ENCODE measurements at regions not wholly inside any gene's neighbourhood (a gene's known extent, or its start where the extent isn't known, plus 50 kb on each side); places are given as distances from the start of the nearest gene placed in this dataset.

- no peak for DNase-seq
Measured at GRCh38 chr20:37643400-37643799, 50.4 kb upstream of the CTNNBL1 start.

DNA sequence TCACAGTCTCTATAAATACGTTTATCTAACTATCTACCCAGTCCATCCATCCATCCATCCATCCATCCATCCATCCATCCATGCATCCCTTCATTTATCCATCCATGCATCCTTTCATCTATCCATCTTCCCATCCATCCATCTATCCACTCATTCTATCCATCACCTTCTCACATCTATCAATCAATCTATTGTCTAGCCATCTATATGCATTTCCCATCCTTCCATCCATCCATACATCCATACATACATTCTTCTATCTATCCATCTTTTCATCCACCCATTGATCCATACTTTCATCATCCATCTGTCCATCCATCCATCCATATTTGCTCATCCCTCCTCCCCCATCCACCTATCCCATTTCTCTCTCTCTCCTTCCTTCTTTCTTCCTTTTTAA, 51.6 kb upstream of the CTNNBL1 start:
- no peak for DNase-seq

DNA sequence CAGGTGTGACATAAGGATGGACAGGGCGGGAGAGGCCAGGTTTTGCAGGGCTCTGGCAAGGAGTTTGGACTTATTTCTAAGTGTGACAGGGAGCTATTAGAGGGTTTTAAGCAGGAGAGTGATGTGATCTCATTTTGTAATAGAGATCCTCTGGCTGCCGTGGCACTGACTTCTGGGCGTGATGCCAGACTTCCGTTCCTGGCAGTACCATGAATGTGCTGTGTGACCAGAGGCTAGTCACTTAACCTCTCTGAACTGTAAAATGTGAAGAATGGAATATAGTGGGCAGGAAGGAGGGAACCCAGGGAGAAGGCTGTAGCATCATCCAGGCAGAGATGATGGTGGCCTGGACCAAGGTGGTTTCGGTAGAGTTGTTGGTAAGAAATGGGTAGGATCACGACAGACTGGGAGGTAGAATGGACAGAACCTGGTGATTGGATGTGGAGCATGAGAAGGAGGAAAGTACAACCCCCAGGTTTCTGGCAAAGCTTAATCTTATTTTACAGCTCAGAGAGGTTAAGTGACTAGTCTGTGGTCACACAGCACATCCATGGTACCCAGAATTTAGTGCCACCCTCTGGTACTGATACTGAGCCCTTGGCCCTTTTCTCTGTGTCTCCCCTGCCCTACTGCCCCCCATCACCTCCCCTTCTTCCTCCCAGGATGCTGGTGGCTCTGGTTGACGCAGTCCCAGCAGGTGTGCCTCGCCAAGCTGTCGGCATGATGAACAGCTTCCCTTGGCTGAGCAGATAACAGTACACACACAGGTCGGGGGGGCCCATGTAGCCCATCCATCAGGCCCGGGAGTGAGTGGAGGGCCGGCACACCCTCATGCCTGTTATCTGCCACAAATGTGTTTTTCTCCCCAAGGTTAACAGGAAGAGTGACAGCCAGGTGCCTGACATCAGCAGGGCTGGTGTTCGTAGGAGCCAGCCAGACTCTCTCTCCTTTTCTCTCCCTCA, 52.9 kb upstream of the CTNNBL1 start:
- no peak for DNase-seq

- no peak for DNase-seq
Measured at GRCh38 chr20:37638527-37638926, 55.3 kb upstream of the CTNNBL1 start.

- DNase-seq = no peak
Measured at GRCh38 chr20:37636977-37637376, 56.9 kb upstream of the CTNNBL1 start.

DNA sequence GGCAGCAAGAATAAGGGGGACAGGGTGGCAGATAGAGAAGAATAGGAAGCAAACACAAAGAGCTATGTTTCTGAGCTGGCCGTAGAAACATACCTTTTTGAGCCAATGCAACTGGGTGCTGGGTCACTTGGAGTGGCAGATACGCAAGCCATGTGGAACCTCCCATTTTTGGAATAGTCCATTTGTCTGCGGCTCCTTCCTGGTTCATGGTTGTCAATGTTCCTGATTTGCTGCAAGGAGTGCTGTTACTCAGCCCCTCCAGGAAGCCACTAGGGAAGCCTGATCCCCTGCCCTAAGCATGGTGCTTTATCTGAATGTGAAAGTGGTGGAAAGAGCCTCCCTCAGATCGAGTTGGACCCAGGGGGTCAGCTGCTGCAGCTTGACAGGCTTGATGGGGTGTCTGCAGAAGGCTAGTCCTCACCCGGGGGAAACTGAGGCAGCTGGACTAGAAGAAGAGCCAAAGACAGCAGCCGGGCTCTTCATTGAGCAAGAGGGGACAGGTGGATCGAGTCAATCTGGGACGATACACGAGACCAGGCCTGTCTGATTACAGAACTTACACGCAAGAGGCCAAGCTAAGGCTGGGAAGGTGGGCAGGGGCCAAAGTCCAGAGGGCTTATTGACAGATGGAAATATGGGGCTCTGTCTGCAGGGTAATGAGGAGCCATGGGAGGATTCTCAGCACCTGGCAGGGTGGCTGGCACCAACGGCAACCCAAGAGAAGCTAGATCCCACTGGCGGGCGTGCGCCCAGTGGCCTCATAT, 57.4 kb upstream of the CTNNBL1 start:
- DNase-seq = no peak

DNA sequence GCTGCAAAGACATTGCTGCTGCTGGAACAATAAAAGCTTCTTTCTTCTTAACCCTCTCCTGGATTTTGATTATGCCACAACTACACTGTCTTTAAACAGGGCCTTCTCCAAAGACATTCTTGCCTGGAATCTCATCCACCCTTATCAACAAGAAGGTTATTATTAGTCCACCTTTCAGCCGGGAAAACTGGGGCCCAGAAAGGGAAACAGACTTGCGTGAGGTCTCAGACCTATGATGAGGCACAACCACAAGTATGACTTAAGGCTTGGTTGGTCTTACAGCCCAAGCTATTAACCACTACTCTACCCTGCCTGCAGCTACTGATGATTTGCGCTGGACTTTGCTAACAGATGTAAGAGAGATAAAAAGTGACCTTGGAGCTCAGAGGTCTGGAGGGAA, 62.8 kb upstream of the CTNNBL1 start:
- DNase-seq = no peak

DNA sequence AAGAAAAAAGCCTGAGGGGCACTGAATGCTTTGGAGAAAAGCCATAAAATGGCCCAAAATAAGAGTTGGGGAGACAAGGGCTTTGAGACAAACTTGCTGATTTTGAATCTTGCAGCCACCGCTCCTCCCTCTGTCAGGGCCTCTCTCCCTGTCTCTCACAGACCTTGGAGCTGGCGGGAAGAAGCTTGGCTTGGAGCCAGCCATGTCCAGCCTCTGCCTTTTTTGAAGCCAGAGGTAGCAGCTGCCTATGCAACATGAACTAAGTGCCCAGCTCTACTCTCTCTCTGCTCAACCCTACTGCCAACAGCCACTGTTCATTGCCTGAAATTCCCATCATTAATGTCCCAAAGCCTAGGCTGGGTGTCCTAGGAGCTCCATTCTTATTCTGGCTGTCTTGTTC, 63.7 kb upstream of the CTNNBL1 start:
- DNase-seq = no peak

- no peak for DNase-seq
Measured at GRCh38 chr20:37627767-37628130, 66.1 kb upstream of the CTNNBL1 start.

DNA sequence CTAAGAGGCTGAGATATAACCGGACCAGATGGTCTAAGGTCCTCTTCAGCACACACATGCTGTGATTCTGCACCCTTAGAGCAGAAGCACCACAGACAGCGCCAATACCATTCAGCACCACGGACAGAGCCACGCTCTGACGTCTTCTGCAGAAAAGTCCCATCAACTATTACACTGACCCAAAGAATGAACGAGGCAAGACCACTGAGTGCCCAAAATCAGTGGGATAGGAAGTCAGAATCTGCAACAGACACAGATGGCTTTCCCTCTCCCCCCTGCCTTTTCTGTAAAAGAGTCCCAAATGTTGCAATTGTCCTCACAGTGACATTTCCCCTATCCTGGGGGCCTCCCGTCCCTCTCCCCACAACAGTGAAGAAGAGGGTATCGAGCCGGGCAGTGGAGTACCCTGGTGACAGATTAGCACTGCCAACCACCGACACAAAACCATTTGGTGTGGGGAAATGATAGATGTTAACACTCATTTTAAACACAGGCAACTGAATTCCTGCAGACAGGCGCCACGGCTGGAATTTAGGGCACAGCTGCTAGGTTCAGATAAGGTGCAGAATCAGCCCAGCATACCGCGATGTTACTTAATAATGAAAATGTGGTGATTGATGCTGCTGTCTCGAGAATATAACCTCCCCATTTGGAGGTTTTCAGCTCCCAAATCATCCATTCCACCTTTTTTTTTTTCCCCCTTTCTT, 66.6 kb upstream of the CTNNBL1 start:
- DNase-seq = peak; percentile 2

- no peak for DNase-seq
Measured at GRCh38 chr20:37624963-37625362, 68.9 kb upstream of the CTNNBL1 start.

DNA sequence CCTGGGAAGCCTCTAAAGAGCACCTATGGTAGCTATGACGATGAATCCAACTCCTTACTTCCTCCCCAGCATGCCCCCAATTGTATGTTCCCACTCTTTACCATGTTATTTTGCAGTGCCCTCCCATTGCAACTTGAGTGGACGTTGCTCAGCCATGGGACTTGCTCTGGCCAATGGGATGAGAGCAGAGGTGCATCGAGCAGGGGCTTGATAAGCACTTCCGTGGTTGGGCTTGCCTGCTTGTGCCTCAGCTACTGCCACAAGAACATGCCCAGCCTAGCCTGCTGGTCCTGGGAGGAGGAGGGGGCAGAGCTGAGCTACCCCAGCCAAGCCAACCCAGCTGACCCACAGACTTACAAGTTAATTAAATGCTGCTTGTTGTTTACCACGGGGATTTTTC, 71.1 kb upstream of the CTNNBL1 start:
- no peak for DNase-seq

GRCh38 chr20:37619496-37619895, 74.3 kb upstream of the CTNNBL1 start:
- no peak for DNase-seq

GRCh38 chr20:37616110-37616425, 77.8 kb upstream of the CTNNBL1 start:
- no peak for DNase-seq

GRCh38 chr20:37615340-37616109, 78.3 kb upstream of the CTNNBL1 start:
- DNase-seq = peak; percentile 36

DNA sequence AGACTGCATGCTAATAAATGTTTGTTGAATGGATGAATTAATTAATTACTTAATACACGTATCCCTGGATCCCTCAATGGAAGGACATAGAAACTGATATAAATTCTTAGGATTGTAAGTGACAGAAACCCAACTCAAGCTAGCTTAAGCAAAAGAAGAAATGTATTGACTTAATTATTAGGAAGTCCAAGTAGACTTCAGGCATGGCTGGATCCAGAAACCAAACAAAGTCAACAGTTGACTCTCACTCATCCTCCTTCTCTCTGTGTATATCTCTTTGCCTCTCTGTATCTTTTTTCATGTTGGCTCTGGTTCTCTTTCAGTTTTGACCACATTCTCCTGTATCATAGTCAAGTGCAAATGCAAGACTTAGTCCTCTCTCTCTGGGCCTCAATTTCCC, 82.0 kb upstream of the CTNNBL1 start:
- no peak for DNase-seq

DNA sequence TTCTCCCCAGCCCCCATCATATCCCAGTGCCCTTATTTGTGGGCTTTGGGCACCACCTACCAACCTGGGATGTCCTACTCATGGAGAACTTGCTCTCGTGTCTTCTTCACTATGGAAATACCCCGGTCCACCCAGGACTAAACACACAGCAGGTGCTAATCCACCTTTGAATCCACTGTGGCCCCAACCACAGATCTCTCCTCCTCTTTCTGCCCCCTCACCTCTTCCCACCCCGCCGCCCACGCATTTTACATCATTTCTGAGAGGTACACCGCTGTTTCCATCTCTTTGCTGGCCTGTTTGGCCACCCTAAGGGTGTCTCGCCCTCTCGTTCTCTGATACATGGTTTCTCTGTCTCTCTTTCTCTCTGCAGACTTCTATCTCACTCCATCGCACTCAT, 82.5 kb upstream of the CTNNBL1 start:
- DNase-seq = no peak

GRCh38 chr20:37610203-37610798, 82.6 kb upstream of the BLCAP start:
- no peak for DNase-seq

GRCh38 chr20:37602634-37603033, 75.0 kb upstream of the BLCAP start:
- DNase-seq = no peak

- DNase-seq = no peak
Measured at GRCh38 chr20:37600486-37600885, 72.8 kb upstream of the BLCAP start.

DNA sequence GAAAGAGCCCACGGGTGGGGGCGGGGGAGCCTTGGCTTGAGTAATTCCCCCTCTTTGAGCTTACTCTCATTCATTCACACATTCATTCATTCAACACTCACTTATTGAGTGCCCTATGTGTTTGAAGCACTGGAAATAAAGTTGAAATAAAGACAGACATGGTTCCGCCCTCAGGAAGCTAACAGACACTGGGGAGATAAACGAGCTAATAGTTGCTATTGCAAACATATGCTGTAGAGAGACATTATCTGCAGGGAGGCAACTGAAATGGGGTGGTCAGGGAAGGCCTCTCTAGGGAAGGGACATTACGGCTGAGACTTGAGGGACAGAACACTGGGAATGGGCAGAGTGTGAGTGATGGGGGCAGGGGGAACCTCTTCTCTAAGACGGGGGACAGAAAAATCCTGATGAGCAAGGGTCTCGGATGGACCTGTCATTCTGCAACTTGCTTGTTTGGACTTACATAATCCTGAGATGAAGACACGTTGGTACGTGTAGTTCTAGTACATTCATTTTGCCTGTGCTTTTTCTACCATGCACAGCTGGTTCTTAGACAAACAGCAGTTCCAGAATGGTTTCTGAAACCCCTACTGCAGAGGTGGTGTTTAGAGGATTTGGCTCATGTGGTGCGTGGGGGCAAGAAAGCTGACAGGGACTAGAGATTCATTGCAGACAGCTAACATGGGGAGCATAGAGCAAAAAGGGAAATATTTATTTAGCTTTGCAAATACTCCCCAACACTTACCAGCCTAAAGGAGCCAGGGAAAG, 71.1 kb upstream of the BLCAP start:
- no peak for DNase-seq

DNA sequence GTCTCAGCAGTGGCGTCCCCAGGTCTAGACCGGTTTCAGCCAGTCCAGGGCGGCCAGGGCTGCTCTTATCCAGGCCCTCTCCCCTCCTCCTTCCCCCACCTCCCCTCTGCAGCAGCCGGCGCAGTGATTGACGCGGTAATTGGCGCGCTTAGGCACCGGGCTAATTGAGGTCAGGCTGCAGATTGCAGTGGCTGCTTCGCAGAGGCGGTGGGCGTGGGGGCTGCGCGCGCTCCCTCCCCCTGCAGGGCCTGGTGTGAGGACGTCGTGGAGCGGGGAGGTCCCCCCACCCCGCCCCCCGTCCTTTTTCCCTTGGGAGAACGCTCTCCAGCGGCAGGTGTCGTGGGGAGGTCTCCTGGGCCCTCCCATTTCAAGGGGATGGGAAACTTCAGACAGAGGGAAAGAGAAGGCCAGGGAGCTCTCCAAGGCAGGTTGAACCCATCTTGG, 70.4 kb upstream of the BLCAP start:
- no peak for DNase-seq
